HepG2 (cell line): ENCODE measurements at regions not wholly inside any gene's neighbourhood (a gene's known extent, or its start where the extent isn't known, plus 50 kb on each side); places are given as distances from the start of the nearest gene placed in this dataset.

Source experiments
- ATAC-seq: fragments of 200-7000 bp; cut with Tn5 transposase; 3 replicates; pipeline ENCODE4 v1.9.1; 2020; ENCODE audit warnings: mild to moderate bottlenecking, moderate library complexity
- BruUV-seq: library from RNA; stranded (reverse); fragments of 400-500 nt; replicated peaks from 2 replicates; lab custom pipeline; 2021; lab: Mats Ljungman, UMichigan
- CTCF ChIA-PET: fragments of 300-600 bp; formaldehyde crosslinking; extraction: SDS; loops from one replicate; lab custom pipeline; 2021; ENCODE audit warnings: low total read pairs, inconsistent platforms, low intra/inter-chr PET ratio; lab: Yijun Ruan, JAX
- POLR2A ChIA-PET: fragments of 350-600 bp; sonication (Branson Sonifier 250); formaldehyde crosslinking; loops from one replicate; lab custom pipeline; 2020; ENCODE audit warnings: antibody characterized with exemption, inconsistent platforms; lab: Yijun Ruan, JAX
- DNase-seq: peaks from one replicate; pipeline ENCODE4 v3.0.0-alpha.2; 2015; ENCODE audit warnings: low spot score
- FAIRE-seq: peaks from 3 replicates; lab custom pipeline; 2011; peaks lifted over from hg19 to GRCh38; lab: Jason Lieb, UNC
- H2AFZ ChIP-seq: one replicate; pipeline ENCODE4 v1.6.1; 2011; ENCODE audit warnings: low read length, inconsistent platforms
- H3K27ac ChIP-seq: fragments of 300-600 bp; 3 replicates; pipeline ENCODE4 v1.8.0; 2011; ENCODE audit warnings: mixed run types, mild to moderate bottlenecking, mixed read lengths, low read length, inconsistent platforms; ENCODE audit not compliant: insufficient read depth; ENCODE audit errors: extremely low read length
- H3K27me3 ChIP-seq, 2 experiments: fragments of 200-600 bp in 1 of 2; 2 replicates in 1 of 2; 3 replicates in 1 of 2; pipeline versions ENCODE4 v1.6.0 to v1.8.0; 2011; ENCODE audit warnings: low read length in 2 of 2, mild to moderate bottlenecking in 2 of 2, moderate library complexity in 2 of 2, inconsistent platforms in 1 of 2; ENCODE audit not compliant: insufficient read depth in 2 of 2, control insufficient read depth in 1 of 2
- H3K36me3 ChIP-seq, 2 experiments: fragments of 200-600 bp in 1 of 2; replicated peaks in 1 of 2; 2 replicates in 1 of 2; 3 replicates in 1 of 2; pipeline versions ENCODE4 v1.5.1 to v1.8.0; 2011; ENCODE audit warnings: low read length in 2 of 2, inconsistent platforms in 1 of 2; ENCODE audit not compliant: insufficient read depth in 2 of 2, control insufficient read depth in 1 of 2
- H3K4me1 ChIP-seq: 2 replicates; pipeline ENCODE4 v1.5.1; 2012; ENCODE audit warnings: low read length, inconsistent platforms; ENCODE audit not compliant: insufficient read depth
- H3K4me2 ChIP-seq: 2 replicates; pipeline ENCODE4 v1.6.0; 2011; ENCODE audit warnings: low read depth, low read length, inconsistent platforms
- H3K4me3 ChIP-seq, 3 experiments: fragments of 200-600 bp in 1 of 3; sonication (generic), shearing (Covaris generic) in 1 of 3; replicated peaks in 1 of 3; 2 replicates each; pipeline ENCODE4 v1.5.1; 2011 to 2016; ENCODE audit warnings: low read length in 3 of 3, inconsistent platforms in 2 of 3, low read depth in 2 of 3, mild to moderate bottlenecking in 2 of 3, control low read depth in 1 of 3, mixed read lengths in 1 of 3; ENCODE audit not compliant: insufficient read depth in 1 of 3
- H3K79me2 ChIP-seq: one replicate; pipeline ENCODE4 v1.6.1; 2011; ENCODE audit warnings: low read length, inconsistent platforms; ENCODE audit not compliant: insufficient read depth
- H3K9ac ChIP-seq: 2 replicates; pipeline ENCODE4 v1.6.0; 2011; ENCODE audit warnings: mild to moderate bottlenecking, low read depth, low read length, inconsistent platforms; ENCODE audit not compliant: insufficient read depth
- H3K9me3 ChIP-seq: 2 replicates; pipeline ENCODE4 v1.5.1; 2012; ENCODE audit warnings: mild to moderate bottlenecking, low read length
- H4K20me1 ChIP-seq: 2 replicates; pipeline ENCODE4 v1.6.0; 2011; ENCODE audit warnings: inconsistent platforms, mild to moderate bottlenecking, low read length, moderate library complexity; ENCODE audit not compliant: insufficient read depth
- GLMP ChIP-seq: sonication (generic); formaldehyde crosslinking; IDR thresholded peaks from 2 replicates; pipeline ENCODE4 v1.9.0; 2021; ENCODE audit warnings: missing genetic modification reagents, mild to moderate bottlenecking, borderline replicate concordance
- JUNB ChIP-seq: sonication (generic); formaldehyde crosslinking; IDR thresholded peaks from 2 replicates; pipeline ENCODE4 v1.8.0; 2022; ENCODE audit warnings: missing genetic modification reagents, mild to moderate bottlenecking, borderline replicate concordance
- MAFF ChIP-seq: IDR thresholded peaks from 2 replicates; pipeline ENCODE4 v1.6.1; 2011; ENCODE audit warnings: low read depth, low read length, improper control_type of control experiment
- MAFK ChIP-seq, 2 experiments: IDR thresholded peaks in 1 of 2; conservative IDR thresholded peaks in 1 of 2; 2 replicates each; pipeline ENCODE4 v1.6.1; 2011; ENCODE audit warnings: improper control_type of control experiment in 2 of 2, low read length in 2 of 2
- SETDB1 ChIP-seq: sonication (generic); formaldehyde crosslinking; IDR thresholded peaks from 2 replicates; pipeline ENCODE4 v1.5.1; 2020; ENCODE audit warnings: missing genetic modification reagents, mild to moderate bottlenecking, borderline replicate concordance
- THYN1 ChIP-seq: sonication (generic); formaldehyde crosslinking; IDR thresholded peaks from 2 replicates; pipeline ENCODE4 v1.8.1; 2023; ENCODE audit warnings: low read depth, mild to moderate bottlenecking, moderate library complexity, missing genetic modification reagents, borderline replicate concordance
- ZNF230 ChIP-seq: sonication (generic); formaldehyde crosslinking; IDR thresholded peaks from 2 replicates; pipeline ENCODE4 v1.4.0; 2020; ENCODE audit warnings: mild to moderate bottlenecking, missing genetic modification reagents
- ZNF720 ChIP-seq: sonication (generic); formaldehyde crosslinking; IDR thresholded peaks from 2 replicates; pipeline ENCODE4 v1.4.0; 2020; ENCODE audit warnings: missing genetic modification reagents
- WGBS: methylation state at CpG from one replicate; pipeline ENCODE4 v1.1.6; 2017; ENCODE audit warnings: low lambda C conversion rate; 5-methylcytosine and 5-hydroxymethylcytosine counted together
- in situ Hi-C: cut with HindIII; loops from 2 replicates; pipeline ENCODE4 v1.10.0; 2017; ENCODE audit warnings: low pct_unique_long_range_greater_than_20kb; ENCODE audit not compliant: extremely low pct_ligation_motif_present
- intact Hi-C: fragments of 100-400 bp; cut with micrococcal nuclease; formaldehyde crosslinking; loops from one replicate; pipeline ENCODE4 v1.10.0; 2022; ENCODE audit not compliant: unreplicated experiment

- peaks cover 65% of the 10 kb centered on the region for H3K9me3 ChIP-seq
- no peak overlapping the region for H2AFZ ChIP-seq
- in situ Hi-C loops (no loop called here), intact Hi-C loops (no loop called here)
- CTCF ChIA-PET: no interaction called here
- POLR2A ChIA-PET: no interaction called here
- H3K36me3 ChIP-seq: no peaks in the 10 kb centered on the region
- no TSS peak for BruUV-seq
- no peaks in the 10 kb centered on the region for H4K20me1 ChIP-seq
- FAIRE-seq: no peak
- no peak for DNase-seq
- no peak overlapping the region for H3K9ac ChIP-seq
- no peak for ATAC-seq
- TF ChIP-seq GLMP (CRISPR knock-in tag): no peak
- peak; percentile 28 to 70; a peak in 3 of 4 replicates for TF ChIP-seq MAFK (conservative IDR thresholded peaks at IDR 0.05 in 1 of 2, IDR thresholded peaks at IDR 0.05 in 1 of 2; ENCODE audit: low read length in 2 of 2)
- peak; percentile 48; the same call in 1 of the 2 replicates for TF ChIP-seq MAFF
- no peak for TF ChIP-seq JUNB (CRISPR knock-in tag)
- no peak for TF ChIP-seq SETDB1
- H3K4me3 ChIP-seq: no peak overlapping the region
- no peak overlapping the region for H3K4me2 ChIP-seq
- 0% methylated on average over 1 of the region's 1 CpG for WGBS
- H3K79me2 ChIP-seq: no peaks in the 10 kb centered on the region
- no peaks in the 10 kb centered on the region for H3K4me1 ChIP-seq
- H3K27ac ChIP-seq: no peak overlapping the region
- no peaks in the 10 kb centered on the region for H3K27me3 ChIP-seq
Measured at GRCh38 chr18:56196495-56197225, 441.7 kb downstream of the TXNL1 start.

- H3K27ac ChIP-seq: no peak overlapping the region
- POLR2A ChIA-PET: no interaction called here
- no peaks in the 10 kb centered on the region; a peak in 1 of 5 replicates for H3K27me3 ChIP-seq
- H2AFZ ChIP-seq: no peak overlapping the region
- DNase-seq (no peak), FAIRE-seq (no peak), ATAC-seq (no peak)
- in situ Hi-C loops: no loop called here
- no peaks in the 10 kb centered on the region for H3K36me3 ChIP-seq
- 3% methylated on average over 5 of the region's 5 CpGs for WGBS
- intact Hi-C loops: no loop called here
- no peak overlapping the region for H3K9ac ChIP-seq
- TF ChIP-seq ZNF230: no peak
- TF ChIP-seq THYN1: no peak
- TF ChIP-seq ZNF720 (CRISPR knock-in tag): no peak
- H3K4me1 ChIP-seq: no peaks in the 10 kb centered on the region
- no TSS peak for BruUV-seq
- H3K79me2 ChIP-seq: no peaks in the 10 kb centered on the region
- no peaks in the 10 kb centered on the region for H4K20me1 ChIP-seq
- H3K9me3 ChIP-seq: peaks cover 69% of the 10 kb centered on the region
- CTCF ChIA-PET: no interaction called here
- H3K4me2 ChIP-seq: no peak overlapping the region
- no peak overlapping the region for H3K4me3 ChIP-seq
Measured at GRCh38 chr18:56191334-56191733, 447.1 kb downstream of the TXNL1 start.
